NCI-H82 treated with DMSO at 0.1 percent for 48 hours (cell line): ENCODE measurements at regions not wholly inside any gene's neighbourhood (a gene's known extent, or its start where the extent isn't known, plus 50 kb on each side); places are given as distances from the start of the nearest gene placed in this dataset.

Experiments used
- DNase-seq: peaks from one replicate; lab custom pipeline; 2025; ENCODE audit not compliant: unreplicated experiment; lab: John Stamatoyannopoulos, UW

DNA sequence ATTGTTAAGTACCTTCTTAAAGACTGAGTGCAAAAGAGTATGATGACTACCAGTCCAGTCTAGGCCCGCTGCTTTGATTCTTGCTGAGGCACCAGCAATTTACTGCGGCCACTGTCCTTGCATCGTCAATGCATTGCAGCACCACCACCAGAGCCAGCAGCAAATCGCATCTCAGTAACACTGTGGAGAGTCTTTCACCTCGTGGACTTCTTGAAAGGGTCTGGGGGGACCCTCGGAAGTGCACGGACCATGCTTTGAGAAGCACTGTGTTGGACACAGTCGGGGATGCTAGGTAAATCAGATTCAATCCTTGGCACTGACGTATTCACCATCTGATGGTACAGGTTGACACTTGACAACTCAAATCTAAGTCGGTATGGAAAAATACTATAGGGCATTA, 493.6 kb downstream of the RPS24 start:
- no peak for DNase-seq

DNA sequence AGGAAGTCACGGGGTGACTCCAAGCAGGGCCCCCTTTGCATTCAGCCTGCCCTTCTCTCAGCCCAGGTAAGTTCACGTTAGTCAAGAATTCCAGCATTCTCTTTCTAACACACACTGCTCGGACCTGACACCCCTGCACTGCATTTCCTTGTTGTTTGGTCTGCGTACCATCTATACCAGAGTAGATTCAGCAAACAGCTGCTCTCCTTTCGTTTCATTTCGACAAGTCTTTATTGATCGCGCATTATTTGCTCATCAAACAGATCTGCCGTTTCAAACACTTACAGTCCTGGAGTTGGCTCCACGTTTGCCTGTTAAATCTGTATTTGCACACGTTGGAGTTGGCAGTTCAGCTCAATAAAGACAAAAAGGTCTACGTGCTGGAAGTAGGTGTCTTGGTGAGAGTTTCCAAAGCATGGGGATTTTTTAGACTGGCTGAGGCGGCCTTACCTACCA, 495.1 kb downstream of the RPS24 start:
- DNase-seq: no peak

DNA sequence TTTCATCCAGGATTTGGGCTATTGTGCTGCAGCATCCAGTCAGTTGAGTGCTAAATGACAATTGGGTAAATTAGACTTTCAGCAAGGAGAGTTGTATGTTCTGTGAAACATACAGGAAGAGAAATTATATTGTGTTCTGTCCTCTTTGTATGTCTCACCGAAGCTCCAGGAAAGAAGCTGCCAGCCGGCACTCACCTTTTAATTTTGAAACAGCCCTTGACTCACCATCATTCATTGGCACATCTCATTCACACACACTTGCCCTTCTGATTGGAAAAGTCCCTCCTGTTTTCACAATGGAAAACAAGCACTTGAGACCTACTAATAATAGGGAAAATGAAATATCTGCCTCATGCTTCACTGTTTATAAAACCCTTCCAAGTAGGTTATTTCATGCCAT, 495.6 kb downstream of the RPS24 start:
- DNase-seq: no peak

DNA sequence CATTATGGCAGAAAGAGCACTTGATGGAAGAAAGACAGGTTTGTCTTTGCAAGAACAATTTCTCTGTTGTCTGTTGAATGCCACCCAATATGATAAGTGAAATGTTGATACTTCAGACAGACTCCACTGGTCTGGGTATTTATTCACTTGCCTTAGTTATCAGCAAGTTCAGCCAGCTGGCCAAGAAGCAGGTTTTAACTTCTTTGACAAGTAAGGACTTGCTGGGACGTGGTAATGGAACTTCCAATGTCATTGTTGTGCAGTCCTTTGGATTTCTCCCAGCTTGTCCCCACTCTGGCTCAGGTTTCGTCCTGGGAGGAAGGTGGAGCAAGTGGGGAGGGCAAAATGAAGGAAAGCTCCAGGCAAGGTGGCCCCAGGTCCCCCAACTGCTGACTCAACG, 497.4 kb downstream of the RPS24 start:
- no peak for DNase-seq

DNA sequence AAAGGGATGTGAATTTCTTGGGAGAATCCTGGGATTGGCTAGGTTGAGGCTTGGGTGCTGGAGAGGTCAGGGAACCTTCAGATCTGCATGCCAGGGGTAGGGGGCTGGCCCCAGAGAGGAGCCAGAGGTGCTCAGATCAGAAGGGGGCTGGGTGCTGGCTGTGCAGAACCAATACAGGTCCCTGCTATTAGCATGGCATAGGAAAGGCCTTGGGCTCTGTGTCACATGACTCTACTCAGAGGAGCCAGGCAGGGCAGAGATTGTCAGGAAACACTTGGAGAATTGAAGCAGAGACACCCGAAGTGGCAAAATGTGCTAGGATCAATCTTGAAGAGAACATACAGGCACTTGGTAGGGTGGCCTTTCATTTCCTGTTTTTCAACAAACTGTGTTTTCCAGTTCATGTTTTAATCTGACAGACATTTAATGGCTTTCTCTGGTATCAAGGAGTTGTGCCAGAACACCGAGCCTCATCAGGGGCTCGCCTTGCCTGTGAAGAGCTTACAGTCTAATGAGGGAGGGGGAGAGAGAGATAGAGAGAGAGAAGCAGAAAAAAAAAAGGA, 498.9 kb downstream of the RPS24 start:
- DNase-seq: no peak

DNA sequence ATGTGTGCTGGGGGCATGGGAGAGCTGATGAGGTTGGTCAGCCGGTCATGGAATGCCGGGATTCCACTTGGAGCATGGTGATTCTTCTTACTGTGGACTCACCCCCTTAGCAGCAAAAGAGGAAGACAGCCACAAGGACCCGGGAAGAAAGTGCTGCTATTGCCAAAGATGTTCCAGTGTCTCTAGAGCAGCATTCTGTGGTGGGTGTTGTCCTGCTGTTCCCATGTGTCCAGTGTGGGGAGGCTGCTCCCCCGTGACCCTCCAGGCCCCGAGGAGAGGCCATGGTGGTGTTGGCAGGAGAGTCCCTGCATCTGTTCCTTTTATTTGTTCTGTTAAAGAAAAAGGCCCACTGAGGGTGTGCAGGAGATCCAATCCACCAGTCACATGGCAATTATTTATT, 499.4 kb downstream of the RPS24 start:
- no peak for DNase-seq

DNA sequence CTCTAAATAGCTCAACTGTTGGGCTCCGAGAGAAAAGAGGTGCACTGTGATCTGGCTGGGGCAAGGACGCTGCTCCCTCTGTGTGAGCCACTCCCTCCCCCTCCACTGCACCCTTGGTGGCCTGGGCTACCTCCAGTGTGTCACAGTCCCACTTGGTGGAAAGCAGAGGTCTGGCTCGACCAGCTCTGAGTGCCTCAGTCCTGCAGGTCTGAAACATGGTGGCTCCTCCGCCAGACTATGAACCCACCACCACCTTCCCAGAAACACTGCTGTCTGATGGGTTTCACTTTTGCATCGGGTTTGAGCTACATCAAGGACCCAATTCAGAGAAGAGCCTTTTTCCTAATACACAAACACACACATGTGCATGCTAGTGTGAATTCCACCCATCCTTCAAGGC, 500.1 kb downstream of the RPS24 start:
- no peak for DNase-seq

DNA sequence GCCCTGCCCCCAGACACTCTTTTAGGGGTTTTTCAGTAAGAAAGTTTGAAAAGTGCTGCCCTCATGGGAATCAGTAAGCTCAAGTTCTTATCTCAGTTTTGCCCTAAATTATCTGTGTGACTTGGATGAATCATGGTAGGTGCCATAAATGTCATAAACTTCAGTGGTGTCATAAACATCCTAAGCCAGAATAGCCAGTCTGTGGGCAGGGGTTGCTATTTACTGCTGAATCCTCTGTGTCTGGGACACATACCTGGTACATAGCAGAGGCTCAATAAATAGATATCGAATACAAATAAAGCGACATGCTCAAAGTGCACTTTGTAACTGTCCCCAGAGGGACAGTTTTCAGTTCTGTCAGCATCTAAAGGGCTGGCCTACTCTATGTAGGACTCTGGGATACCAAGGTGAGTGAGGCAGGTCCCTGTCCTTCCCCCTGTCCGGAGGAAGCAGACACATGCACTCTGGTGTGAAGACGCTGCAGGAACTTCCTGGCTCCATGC, 502.1 kb downstream of the RPS24 start:
- DNase-seq: no peak

DNA sequence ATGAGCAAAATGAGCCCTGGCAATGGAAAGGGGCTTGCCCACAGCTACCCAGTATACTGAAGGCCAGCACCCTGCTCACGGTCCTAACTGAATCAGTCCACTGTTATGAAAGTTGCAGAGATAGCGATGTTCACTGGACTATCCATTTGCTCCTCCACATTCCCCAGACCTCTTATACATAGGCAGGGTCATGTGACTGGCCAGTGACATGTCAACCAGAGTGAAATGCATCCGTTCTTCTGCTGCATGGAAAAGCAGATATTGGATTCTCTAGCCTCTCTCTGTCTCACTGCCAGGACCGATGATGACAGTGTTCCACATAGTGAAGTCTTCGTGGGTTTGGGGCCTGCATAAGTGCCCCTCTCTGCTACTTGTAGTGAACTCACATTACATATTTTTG, 503.4 kb downstream of the RPS24 start:
- no peak for DNase-seq

DNA sequence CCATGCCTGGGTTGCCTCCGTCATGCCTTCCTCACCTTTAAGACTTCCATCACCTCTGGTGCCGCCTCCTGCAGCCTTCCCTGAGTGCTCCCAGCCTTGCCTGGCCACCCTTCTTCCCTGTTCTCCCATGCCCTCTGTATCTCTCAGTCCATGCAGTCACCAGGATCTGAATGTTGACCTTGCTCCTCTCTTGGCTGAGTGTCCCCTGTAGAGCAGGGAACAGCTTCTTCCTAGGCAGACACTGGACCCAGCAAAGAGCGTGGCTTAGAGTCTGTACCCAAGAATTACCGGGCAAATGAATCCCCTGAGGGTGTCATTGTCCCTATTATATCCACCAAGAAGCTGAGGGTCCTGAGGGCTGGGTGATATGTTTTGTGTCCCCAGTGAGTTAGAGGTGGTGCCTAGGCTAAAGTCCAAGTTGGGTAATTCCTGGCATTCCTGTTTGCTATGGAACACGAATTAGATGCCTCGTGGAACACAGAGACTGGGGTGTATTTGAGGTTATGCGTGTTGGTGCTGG, 505.6 kb downstream of the RPS24 start:
- no peak for DNase-seq

DNA sequence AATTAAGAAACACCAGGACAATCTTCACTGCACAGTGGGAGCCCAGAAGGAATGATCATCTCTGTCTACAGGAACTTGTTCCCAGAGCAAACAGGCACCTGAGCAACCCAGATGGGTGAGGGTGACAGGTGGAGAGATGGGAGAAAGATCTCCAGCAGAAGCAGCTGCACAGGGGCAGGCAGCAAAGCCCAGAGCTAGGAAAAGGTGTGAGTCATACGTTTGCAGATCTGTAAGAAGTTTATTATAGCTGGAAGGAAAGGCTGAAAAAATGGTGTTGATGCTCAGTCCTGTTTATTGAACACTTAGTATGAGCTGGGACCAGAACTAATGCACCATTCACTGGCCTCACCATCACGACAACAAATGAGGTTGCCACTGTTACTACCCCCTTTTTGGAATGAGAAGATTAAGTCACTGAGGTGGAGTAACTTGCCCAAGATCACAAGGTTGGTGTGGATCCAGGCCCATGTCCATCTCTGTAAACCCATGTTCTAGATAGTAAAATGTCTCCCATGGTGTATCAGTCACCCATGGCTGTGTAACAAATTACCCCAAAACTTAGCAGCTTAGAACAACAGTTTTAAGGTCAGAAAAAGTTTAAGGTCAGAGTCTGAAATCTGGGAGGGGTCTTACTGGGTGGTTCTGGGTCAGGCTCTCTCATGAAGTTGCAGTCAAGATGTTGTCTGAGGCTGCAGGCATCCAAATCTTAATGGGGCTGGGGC, 506.9 kb downstream of the RPS24 start:
- no peak for DNase-seq

DNA sequence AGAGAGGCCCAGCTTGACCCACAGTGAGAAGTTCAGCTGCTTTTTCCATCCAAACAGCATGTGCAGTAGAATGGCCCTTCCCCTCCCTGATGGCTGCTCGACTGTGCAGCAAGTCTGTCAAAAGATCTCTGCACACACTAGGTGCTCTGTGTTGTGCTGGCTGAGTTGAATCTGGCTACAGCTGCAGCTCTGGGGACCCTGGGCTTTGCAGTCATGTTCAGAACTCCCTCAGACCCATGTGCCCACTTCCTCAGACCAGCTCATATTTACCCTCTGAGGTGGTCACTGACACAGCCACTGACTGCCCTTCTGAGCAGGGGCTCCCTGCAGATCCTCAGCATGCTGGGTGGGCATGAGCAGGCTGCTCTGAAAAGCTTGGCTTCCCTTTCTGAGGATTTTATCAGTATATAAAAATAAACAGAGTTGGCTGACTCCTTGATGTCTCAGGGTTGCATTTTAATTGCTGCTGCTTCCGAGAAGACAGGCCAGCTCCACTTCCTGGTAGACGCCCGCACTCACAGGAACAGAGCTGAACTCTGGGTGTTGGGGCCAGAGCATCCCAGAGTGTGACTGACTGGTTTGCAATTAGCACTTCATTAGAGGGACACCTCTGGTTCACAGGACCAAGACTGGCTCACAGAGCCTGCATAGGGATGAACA, 507.9 kb downstream of the RPS24 start:
- no peak for DNase-seq

DNA sequence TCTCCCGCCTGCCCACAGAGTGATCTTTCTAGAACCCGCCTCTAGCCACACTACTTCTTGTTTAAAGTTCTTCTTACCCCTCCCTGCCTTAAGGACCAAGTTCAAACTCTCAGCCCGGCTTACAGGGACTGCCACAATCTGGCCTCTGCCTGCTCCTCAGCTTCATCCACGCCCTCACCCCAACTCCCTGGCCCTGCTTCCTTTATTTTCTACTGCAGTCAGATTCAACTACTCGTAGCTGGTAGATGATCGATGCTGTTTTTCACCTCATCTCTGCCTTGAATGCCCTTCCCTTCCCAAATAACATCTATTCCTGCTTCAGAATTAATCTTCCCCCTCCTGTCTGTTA, 508.5 kb downstream of the RPS24 start:
- DNase-seq: no peak

DNA sequence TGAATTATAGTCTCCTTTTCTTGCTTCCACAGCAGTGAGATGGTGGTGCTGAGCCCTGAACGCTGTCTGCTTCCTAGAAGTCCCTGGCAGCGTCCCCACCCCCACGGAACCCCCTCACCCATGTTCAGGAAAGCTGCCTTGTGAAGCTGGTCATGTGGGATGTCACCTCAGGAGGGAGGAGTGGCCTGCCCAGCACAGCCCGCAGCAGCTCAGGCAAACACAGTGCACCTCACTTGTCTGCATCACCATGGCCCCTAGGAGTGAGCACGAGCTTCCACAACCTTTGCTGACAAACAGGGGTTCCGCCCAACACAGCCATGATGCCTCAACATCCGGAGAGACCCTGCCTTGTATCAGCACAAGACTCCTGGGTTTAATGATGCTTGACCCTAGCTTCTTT, 508.9 kb downstream of the RPS24 start:
- no peak for DNase-seq

DNA sequence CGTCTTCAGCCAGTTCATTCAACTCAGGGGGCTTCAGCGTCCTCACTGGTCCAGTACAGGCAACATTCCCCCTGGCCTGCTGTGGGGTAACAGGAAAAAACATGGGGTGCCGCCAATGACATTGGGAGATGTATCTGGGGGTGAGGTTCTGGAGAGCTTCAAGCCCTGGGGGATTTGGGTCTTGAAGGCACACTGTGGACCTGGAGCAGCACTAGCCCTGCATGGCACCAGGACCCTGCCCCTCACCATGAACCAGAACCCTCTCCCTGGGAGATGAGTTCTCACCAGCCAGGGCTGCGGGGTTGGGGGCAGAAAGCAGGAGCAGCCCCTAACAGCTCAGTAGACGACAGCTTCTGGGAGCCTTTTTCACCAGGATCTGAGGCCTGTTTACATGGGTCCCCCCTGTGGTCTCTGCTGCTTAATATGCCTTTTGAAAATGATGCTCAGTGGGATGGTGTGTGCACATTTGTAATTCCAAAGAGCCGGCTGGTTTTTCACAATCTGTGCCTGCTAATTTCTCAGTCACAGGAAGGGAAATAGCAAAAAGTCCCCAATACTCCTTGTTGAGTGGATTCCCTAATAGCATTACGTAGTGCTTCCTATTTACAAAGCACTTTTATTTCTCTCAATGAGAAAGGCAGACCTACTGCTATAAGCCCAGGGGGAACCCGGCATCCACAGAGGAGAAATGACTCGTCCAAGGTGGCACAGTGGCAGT, 509.5 kb downstream of the RPS24 start:
- no peak for DNase-seq

DNA sequence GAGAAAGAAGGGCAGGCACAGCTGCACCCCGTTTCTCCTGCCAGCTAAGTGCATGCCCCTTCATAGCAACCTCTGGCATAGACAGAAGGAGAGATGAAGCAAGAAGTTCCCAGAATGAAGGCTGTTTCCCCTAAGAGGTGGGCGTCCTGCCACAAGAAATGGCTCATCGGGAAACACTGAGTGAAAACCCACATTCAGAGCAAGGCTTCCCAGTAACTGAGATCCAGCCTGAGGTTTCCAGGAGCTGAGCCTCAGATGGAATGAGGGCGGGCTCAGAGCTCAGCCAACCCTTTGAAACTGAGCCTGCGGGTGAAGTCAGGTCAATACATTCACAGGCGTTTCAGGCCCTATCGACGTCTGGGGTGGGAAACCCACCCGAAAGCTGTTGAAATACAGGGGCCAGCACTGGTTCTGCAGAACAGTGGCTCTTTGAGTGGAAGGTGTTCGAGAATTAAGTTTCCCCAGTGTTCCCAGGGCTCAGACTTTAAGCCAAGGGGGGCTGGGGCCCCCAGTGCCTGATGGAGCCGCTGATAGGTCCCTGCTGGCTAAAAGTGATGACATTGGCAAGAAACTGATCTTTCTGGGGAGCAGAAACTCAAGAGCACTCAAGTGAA, 510.2 kb downstream of the RPS24 start:
- no peak for DNase-seq

DNA sequence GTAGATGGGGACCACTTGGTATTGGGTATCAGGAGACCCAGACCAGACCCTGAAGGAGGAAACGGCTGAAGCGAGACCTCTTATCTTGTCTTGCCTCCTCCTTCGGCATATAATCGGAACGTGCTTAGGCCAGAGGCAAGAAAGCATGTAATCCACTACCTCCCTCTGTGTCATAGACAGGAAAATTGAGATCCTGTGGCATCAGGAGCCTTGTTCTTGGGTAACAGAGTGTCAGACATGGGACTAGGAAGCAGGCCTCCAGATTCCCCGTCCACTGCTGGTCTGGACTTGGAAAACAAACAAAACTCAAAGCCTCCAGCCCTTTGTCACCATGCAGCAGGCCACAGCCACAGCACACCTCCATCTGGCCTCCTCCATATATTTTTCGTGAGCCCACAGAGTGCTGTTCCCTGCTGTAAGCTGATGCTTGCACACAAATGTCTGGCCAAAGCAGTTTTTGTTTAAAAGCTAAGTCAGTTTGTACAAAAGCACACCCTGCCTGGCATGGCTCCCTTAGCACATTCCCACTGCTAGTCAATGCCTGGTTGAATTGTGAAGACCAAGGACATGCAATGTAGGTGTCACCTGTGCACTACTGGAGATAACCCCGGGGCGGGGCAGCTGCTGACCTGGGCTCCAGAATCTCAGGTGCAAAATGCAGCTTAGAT, 510.9 kb downstream of the RPS24 start:
- no peak for DNase-seq

DNA sequence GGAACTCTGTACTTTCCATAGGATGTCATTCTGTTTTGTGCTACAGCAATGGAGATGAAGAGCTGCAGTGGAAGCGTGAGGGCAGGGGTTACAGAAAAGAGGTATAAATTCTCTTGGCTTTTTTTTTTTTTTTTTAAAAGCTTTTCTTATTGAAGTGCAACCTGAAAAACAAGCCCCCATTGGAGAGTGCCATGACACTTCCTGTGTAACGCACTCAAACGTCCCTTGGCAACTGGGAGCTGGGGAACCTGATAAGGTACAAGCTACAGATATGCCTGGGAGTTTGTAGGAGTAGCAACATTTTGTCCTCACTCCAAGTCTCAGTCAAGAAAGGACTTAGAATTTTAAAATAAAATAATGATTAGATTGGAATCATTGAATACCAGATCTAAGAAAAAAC, 512.1 kb downstream of the RPS24 start:
- no peak for DNase-seq

DNA sequence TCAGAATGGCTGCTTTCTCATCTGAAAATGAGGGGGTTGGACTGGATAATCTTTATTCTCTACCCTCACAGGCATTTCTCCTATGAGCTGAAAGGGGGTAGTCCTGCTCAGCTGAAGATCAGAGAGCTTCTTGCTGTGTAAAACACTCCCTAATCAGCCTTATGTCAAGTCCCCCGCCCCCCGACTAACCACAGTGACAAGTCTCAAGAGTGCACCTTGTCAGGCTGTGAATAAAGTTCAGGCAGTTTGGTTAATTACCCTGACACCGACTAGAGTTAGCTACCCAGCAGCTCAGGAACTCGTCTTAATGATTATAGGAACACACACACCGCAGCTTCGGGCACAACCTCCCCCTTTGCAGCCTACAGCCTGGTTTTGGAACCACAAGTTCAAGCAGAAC, 513.7 kb downstream of the RPS24 start:
- DNase-seq: no peak

DNA sequence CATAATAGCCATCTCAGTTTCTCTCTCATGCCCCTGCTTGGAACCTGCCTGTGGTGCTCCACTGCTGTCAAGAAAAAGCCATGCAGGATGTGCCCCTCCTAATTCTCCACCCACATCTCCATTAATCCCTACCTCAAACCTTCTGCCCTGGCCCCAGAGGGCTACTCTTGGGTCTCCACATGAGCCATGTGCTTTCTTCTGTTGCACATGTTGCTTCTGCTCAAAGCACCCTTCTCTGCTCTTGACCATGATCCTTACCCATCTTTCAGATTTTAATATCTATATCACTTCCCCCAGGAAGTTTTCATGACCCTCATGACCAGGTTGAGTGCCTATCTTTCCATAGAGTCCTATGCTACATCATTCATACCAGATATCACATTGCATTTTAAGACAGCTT, 514.2 kb downstream of the RPS24 start:
- DNase-seq: no peak

DNA sequence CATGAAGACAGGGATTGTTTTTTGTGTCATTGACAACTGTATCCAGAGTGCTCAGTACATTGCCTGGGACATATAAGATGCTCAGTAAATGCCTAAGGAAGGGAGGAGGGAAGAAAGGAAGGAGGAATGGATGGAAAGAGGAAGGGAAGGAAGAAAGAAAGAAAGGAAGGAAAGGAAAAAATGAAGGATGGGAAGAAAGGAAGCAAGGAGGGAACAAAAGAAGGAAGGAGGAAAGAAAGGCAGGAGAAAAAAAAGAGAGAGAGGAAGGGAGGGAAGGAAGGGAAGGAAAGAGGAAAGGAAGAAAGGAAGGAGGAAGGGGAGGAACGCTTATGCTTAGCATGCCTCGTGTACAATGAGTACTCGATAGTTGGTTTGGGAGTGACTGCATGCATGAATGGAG, 514.7 kb downstream of the RPS24 start:
- DNase-seq: no peak
